Kidney (tissue), 13 donors: ENCODE measurements at regions not wholly inside any gene's neighbourhood (a gene's known extent, or its start where the extent isn't known, plus 50 kb on each side); places are given as distances from the start of the nearest gene placed in this dataset.

ENCODE experiments used
- DNase-seq, 5 donors: peaks; one replicate each; pipeline ENCODE4 v3.0.0-alpha.2; 2013 to 2020
- FAIRE-seq: peaks from 2 replicates; lab custom pipeline; 2012; peaks lifted over from hg19 to GRCh38; lab: Jason Lieb, UNC
- H3K27ac ChIP-seq, 2 donors: one replicate each; pipeline ENCODE4 v1.7.0; 2013; ENCODE audit warnings: low read depth in 2 of 2, low read length in 2 of 2, inconsistent platforms in 1 of 2
- H3K27me3 ChIP-seq: one replicate; pipeline ENCODE4 v1.7.1; 2013; ENCODE audit warnings: low read length, inconsistent platforms; ENCODE audit not compliant: control insufficient read depth, insufficient read depth
- H3K36me3 ChIP-seq, 3 donors: one replicate each; pipeline versions ENCODE4 v1.7.0 to v1.7.1; 2013; ENCODE audit warnings: low read length in 3 of 3, control low read depth in 1 of 3, inconsistent platforms in 1 of 3; ENCODE audit not compliant: insufficient read depth in 3 of 3, control insufficient read depth in 2 of 3
- H3K4me1 ChIP-seq, 3 donors: one replicate each; pipeline versions ENCODE4 v1.7.0 to v1.7.1; 2013; ENCODE audit warnings: low read length in 3 of 3, inconsistent platforms in 1 of 3, low read depth in 1 of 3; ENCODE audit not compliant: control insufficient read depth in 2 of 3, insufficient read depth in 2 of 3
- H3K4me3 ChIP-seq, 3 donors: one replicate each; pipeline versions ENCODE4 v1.7.0 to v1.8.1; 2013; ENCODE audit warnings: low read length in 3 of 3, control low read depth in 1 of 3, inconsistent platforms in 1 of 3
- H3K9ac ChIP-seq, 3 donors: one replicate each; pipeline versions ENCODE4 v1.7.0 to v1.7.1; 2013; ENCODE audit warnings: low read length in 3 of 3, control low read depth in 1 of 3, inconsistent platforms in 1 of 3
- H3K9me3 ChIP-seq, 3 donors: one replicate each; pipeline versions ENCODE4 v1.7.0 to v1.7.1; 2013; ENCODE audit warnings: low read length in 3 of 3, control low read depth in 1 of 3, inconsistent platforms in 1 of 3; ENCODE audit not compliant: control insufficient read depth in 2 of 3, insufficient read depth in 1 of 3
- CTCF ChIP-seq: IDR thresholded peaks from 3 replicates; pipeline ENCODE4 v1.5.1; 2012; ENCODE audit warnings: mild to moderate bottlenecking, moderate library complexity, borderline replicate concordance; ENCODE audit not compliant: insufficient read depth; ENCODE audit errors: extremely low read depth
- intact Hi-C: fragments of 100-400 bp; cut with DNase I; formaldehyde crosslinking; loops from one replicate; pipeline ENCODE4 v1.11.1; 2022
- donor health status: control.
- donor health status: control.
- donor health status: control.
- donor health status: control.
- donor health status: control.
- donor health status: DM: yes; HTN: yes; CAD: no.
- donor health status: Normal renal cell carcinoma (clear cell type).

- H3K27ac ChIP-seq, result peak overlapping the region in 1 of 2 donors; percentile 67
- TF ChIP-seq CTCF, result no peak
- no peaks in the 10 kb centered on the region for H3K36me3 ChIP-seq
- H3K9me3 ChIP-seq, result no peaks in the 10 kb centered on the region
- FAIRE-seq, result no peak
- H3K4me3 ChIP-seq, result no peak overlapping the region
- H3K9ac ChIP-seq, result no peak overlapping the region
- intact Hi-C loops, result no loop called here
- DNase-seq, result peak in 3 of 5 donors; percentile 13 to 66 (median 43)
- H3K4me1 ChIP-seq, result no peaks in the 10 kb centered on the region
- H3K27me3 ChIP-seq, result no peaks in the 10 kb centered on the region
Observed at GRCh38 chr15:31499953-31500765, 173.5 kb downstream of the KLF13 start.

GRCh38 chr15:31500766-31501449, 174.3 kb downstream of the KLF13 start:
- Histone ChIP-seq H3K9me3 (no peaks in the 10 kb centered on the region), H3K27me3 (no peaks in the 10 kb centered on the region), H3K27ac (peak overlapping the region in 1 of 2 donors; percentile 67), H3K4me1 (no peaks in the 10 kb centered on the region), H3K36me3 (no peaks in the 10 kb centered on the region), H3K9ac (no peak overlapping the region), H3K4me3 (no peak overlapping the region)
- FAIRE-seq (no peak), DNase-seq (peak in 1 of 5 donors; percentile 41)
- intact Hi-C loops, result no loop called here
- no peak for TF ChIP-seq CTCF

- intact Hi-C loops, result no loop called here
- H3K9ac ChIP-seq, result no peak overlapping the region
- H3K4me3 ChIP-seq, result no peak overlapping the region
- DNase-seq (no peak), FAIRE-seq (no peak)
- H3K36me3 ChIP-seq, result no peaks in the 10 kb centered on the region
- H3K27me3 ChIP-seq, result no peaks in the 10 kb centered on the region
- no peak overlapping the region for H3K27ac ChIP-seq
- H3K4me1 ChIP-seq, result no peaks in the 10 kb centered on the region
- TF ChIP-seq CTCF, result no peak
- H3K9me3 ChIP-seq, result no peaks in the 10 kb centered on the region
Observed at GRCh38 chr15:31501536-31502157, 175.0 kb downstream of the KLF13 start.
